ENCODE measurements at regions not wholly inside any gene's neighbourhood (a gene's known extent, or its start where the extent isn't known, plus 50 kb on each side); places are given as distances from the start of the nearest gene placed in this dataset.

- TF ChIP-seq EZH2 (conservative IDR thresholded peaks at IDR 0.05; ENCODE audit: low read depth, low read length) (no peak), SAFB2 (CRISPR knock-in tag; IDR thresholded peaks at IDR 0.05; ENCODE audit: borderline replicate concordance, low read depth) (no peak), KLF12 (CRISPR knock-in tag; IDR thresholded peaks at IDR 0.05; ENCODE audit: borderline replicate concordance) (no peak), HNRNPK (IDR thresholded peaks at IDR 0.05; ENCODE audit: low read depth, low read length, poor library complexity, severe bottlenecking) (no peak), FOXM1 (CRISPR knock-in tag; IDR thresholded peaks at IDR 0.05) (no peak), ZNF768 (CRISPR knock-in tag; IDR thresholded peaks at IDR 0.05) (no peak), ZNF260 (CRISPR knock-in tag; IDR thresholded peaks at IDR 0.05; ENCODE audit: borderline replicate concordance, low read depth) (no peak), POLR2A (IDR thresholded peaks at IDR 0.05; ENCODE audit: insufficient read depth in 1 of 2, low read depth in 2 of 2, low read length in 2 of 2) (no peak), ZFX (CRISPR knock-in tag; IDR thresholded peaks at IDR 0.05; ENCODE audit: low read depth) (no peak), KDM1A (CRISPR knock-in tag; IDR thresholded peaks at IDR 0.05) (no peak), ZNF354B (CRISPR knock-in tag; IDR thresholded peaks at IDR 0.05) (no peak)
- TF ChIP-seq, protein P1, sequence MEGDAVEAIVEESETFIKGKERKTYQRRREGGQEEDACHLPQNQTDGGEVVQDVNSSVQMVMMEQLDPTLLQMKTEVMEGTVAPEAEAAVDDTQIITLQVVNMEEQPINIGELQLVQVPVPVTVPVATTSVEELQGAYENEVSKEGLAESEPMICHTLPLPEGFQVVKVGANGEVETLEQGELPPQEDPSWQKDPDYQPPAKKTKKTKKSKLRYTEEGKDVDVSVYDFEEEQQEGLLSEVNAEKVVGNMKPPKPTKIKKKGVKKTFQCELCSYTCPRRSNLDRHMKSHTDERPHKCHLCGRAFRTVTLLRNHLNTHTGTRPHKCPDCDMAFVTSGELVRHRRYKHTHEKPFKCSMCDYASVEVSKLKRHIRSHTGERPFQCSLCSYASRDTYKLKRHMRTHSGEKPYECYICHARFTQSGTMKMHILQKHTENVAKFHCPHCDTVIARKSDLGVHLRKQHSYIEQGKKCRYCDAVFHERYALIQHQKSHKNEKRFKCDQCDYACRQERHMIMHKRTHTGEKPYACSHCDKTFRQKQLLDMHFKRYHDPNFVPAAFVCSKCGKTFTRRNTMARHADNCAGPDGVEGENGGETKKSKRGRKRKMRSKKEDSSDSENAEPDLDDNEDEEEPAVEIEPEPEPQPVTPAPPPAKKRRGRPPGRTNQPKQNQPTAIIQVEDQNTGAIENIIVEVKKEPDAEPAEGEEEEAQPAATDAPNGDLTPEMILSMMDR (CRISPR knock-in tag; IDR thresholded peaks at IDR 0.05), result no peak
These were observed 194.0 kb downstream of the IRS1 start for GRCh38 chr2:226605642-226606041.
